ENCODE measurements at regions not wholly inside any gene's neighbourhood (a gene's known extent, or its start where the extent isn't known, plus 50 kb on each side); places are given as distances from the start of the nearest gene placed in this dataset.

DNA sequence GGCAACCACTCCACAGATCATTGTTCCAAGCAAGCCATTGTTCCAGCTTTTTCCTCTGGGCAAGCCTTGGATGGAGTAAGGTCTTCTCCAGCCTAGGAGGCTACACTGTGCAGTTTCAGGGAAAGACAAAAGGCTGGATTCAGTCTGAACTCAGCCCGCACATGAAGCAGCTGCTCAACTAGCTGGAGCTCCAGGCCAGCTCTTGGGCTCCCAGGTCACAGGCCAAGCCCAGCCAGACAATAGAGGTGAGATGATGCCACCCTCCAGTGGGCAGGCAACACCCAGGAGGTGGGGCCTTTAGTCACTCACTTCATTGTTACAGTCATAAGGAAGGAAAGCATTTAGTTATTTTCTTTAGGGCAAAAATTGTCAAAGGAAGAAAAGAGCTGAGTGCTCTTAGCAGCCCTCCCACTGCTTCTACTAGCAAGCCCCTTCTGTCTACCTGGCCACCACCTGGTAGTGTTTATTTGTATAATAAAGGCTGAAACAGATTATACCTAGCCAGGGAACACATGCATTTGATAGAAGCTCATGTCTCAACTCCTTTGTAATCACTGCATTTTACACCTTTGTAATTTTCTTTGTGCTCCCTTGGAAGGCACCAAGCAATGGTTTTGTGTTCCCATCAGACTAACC is 253.4 kb downstream of the WDR11 start:
- TF ChIP-seq, protein P1, sequence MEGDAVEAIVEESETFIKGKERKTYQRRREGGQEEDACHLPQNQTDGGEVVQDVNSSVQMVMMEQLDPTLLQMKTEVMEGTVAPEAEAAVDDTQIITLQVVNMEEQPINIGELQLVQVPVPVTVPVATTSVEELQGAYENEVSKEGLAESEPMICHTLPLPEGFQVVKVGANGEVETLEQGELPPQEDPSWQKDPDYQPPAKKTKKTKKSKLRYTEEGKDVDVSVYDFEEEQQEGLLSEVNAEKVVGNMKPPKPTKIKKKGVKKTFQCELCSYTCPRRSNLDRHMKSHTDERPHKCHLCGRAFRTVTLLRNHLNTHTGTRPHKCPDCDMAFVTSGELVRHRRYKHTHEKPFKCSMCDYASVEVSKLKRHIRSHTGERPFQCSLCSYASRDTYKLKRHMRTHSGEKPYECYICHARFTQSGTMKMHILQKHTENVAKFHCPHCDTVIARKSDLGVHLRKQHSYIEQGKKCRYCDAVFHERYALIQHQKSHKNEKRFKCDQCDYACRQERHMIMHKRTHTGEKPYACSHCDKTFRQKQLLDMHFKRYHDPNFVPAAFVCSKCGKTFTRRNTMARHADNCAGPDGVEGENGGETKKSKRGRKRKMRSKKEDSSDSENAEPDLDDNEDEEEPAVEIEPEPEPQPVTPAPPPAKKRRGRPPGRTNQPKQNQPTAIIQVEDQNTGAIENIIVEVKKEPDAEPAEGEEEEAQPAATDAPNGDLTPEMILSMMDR (IDR thresholded peaks at IDR 0.05) = no peak
- TF ChIP-seq POLR2A (IDR thresholded peaks at IDR 0.05) = no peak
